Middle frontal gyrus (tissue), 1 donor: ENCODE measurements at regions not wholly inside any gene's neighbourhood (a gene's known extent, or its start where the extent isn't known, plus 50 kb on each side); places are given as distances from the start of the nearest gene placed in this dataset.

ENCODE experiments used
- DNase-seq: peaks from one replicate; pipeline ENCODE4 v3.0.0-alpha.2; 2015; ENCODE audit warnings: low spot score; ENCODE audit errors: extremely low spot score

- DNase-seq, result no peak
Observed at GRCh38 chr12:65653321-65653720, 171.0 kb upstream of the HMGA2 start.

DNA sequence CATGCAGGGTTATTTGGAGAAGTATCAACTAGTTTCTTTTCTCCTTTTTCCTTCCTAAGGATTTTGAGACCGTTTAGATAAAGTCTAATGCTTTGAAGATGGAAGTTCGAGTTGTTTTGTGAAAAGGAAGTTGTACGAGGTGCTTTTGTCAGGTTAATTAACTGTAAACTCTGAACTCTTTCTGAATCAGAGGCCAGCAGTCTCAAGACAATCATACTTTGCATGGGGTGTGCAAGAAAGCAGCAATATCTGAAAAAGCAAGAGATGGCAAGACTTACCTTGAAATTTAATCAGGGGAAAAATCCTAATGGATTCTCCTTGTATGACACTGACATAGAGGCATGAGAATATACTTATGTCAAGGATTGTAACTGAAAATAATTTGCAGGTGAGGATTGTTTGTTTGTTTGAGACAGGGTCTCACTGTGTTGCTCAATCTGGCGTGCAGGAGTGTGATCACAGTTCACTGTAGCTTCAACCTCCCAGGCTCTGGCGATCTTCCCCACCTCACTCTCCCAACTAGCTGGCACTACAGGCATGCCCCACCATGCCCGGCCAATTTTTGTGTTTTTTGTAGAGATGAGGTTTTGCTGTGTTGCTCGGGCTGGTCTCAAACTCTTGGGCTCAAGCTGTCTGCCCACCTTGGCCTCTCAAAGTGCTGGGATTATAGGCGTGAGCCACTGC lies 170.2 kb upstream of the HMGA2 start:
- DNase-seq, result no peak

DNA sequence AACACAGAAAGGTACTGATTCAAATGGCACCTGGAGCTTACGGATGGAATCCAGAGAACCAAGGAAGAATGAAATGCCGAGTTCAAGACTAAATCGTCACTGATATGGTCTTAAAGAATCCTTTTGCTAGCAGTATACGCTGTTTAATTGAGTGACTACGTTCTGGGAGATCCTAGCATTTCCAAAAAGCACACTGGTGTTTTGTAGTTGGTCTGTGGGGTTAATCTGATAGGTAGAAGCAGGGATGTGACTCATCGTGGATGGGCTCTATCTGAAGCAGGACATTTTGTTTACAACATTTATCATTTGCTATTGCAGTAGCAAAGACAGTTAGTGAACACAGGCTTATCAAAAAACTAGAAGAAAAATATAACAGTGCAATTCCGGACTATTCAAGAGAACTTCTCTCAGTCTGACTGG lies 169.2 kb upstream of the HMGA2 start:
- no peak for DNase-seq

GRCh38 chr12:65656156-65656882 lies 168.0 kb upstream of the HMGA2 start:
- DNase-seq, result no peak

DNA sequence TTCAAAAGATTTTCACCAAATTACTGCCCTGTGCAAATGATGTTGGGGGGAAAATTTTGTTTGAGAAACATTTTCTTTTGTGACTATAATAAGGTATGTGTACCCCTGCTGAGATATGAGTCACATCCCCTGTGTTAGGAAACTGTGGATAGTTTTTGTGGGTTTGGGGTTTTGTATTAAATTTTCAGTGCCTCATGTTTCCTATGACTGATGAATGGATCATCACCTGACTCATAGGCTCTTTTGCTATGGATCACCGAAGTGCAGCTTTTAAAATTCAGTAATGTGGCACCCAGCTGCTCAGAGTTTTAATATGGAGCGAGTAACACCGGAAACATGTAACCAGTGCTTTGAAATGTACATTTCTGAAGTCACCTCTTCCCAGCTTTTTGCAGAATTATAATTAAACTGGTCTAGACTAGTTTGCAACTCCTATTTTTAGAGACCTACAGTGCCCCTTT lies 167.4 kb upstream of the HMGA2 start:
- DNase-seq, result no peak

DNA sequence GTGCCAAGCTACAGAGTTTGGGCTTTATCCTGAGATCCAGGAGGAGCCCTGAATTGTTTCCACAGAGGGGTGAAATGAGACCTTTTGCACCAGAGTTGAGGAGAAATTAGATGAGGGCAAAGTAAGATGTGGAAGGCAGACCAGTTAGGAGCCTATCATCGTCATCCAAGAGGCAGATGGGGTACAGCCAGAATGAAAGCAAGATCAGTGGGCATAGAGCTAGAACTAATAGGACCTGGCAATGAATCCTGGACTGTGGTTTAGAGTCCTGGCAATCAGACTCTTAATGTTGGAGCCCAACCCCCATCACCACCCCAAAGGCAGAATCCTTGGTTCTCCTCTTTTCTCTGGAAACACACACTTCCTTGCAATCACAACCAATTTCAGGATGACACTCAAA lies 166.6 kb upstream of the HMGA2 start:
- no peak for DNase-seq

DNA sequence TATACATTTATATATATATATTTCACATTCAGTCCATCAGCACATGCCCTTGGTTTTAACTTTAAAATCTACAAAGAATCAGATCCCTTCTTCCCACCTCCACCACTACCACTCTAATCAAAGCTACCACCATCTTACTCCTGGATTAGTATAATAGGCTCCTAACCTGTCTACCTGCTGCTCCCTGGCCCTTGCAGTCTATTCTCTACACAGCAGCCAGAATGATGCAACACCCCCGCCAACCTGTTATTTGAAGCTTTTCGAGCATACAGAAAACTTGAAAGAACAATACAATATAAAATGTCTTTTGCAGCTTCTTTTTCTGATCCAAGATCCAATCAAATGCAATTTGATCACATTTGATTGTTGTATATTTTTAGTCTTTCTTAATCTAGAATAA lies 165.9 kb upstream of the HMGA2 start:
- DNase-seq, result no peak

DNA sequence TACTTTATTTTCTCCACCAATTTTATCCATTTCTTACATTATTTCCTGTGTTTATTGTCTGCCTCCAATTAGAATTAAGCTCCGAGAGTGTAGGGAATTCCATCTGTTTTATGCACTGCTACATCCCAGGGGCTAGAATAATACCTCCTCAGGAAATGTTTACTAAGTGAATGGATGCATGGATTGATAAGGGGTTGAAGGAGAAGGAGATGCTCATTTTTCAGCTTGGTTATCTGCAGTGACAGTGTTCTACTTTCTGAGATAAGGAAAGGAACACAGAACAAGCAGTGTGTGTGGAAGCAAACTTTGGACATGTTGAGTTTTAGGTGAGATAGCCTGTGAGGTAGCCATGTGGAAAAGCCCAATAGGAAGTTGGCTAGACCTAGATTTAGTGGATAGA lies 164.6 kb upstream of the HMGA2 start:
- no peak for DNase-seq

DNA sequence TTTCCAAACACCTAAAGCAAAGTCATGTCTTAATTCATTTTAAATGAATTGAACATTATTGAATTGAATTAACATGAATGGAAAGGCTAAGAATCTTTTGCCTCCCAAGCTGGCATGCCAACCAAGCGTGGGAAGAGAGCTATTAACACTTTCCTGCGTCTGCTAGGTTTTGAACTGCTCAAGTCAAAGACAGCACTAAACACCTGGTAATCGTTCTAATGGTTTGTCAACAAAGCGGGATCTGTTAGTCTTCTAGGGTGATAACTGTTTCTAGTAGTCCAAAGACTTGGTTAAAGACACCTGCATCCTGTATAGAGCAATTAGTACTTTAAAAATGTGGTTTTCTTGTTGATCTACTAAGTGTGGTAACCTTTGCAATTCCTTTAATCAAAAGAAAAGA lies 164.2 kb upstream of the HMGA2 start:
- DNase-seq, result no peak

DNA sequence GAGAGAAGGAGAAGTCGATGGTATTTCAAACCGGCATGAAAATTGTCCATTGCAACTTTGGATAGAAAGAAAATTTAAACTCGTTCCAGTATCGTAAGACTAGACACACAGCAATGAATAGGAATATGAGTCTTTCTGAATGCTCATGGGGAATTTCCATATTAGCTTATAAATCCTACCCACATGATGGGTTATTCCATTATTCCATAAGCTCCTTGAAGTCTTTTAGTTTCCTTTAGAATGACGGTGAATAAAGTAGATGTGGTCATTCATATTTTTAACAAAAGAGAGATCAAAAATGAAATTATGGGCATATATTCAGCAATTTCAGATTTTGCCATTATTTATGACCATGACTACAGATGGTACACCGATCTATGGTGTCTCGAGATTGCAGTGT lies 163.4 kb upstream of the HMGA2 start:
- DNase-seq, result no peak

GRCh38 chr12:65662590-65662989 lies 161.7 kb upstream of the HMGA2 start:
- no peak for DNase-seq

DNA sequence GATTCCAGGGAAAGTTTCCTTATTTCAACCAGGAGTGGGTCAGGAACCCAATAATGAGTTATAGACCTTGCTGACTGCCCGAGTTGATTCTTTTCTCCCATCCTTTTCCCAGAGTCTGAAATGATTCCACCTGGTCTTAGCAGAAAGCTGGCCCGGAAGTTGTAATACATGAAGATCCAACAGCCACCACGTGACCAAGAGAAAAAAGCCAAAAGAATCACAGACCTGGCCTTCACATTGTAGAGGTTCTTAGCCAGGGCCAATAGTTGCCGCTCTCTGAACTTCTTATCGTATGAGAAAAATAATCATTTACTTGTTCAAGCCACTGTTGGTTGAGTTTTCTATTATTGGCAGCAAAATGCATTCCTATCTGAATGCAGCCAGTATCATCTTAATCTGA lies 161.2 kb upstream of the HMGA2 start:
- no peak for DNase-seq

DNA sequence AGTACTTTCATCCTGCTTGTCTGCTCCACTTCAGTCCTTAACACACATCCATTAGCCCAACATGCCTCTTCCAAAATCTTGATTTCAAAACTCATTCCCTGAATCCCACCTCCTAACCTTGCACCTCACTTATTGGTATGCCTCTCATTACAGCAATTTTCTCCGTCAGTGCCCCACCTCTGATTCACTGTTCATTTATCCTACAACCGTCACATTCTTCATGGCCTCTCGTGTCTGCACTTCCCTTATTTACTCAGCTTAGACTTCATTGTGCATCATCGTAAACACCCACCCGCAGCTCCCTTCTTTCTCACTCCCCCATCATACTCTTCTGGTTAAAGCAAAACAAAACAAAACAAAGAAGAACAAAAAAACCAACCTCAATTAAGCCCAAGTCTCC lies 160.6 kb upstream of the HMGA2 start:
- no peak for DNase-seq

- no peak for DNase-seq
Observed at GRCh38 chr12:65664715-65665250, 159.5 kb upstream of the HMGA2 start.

DNA sequence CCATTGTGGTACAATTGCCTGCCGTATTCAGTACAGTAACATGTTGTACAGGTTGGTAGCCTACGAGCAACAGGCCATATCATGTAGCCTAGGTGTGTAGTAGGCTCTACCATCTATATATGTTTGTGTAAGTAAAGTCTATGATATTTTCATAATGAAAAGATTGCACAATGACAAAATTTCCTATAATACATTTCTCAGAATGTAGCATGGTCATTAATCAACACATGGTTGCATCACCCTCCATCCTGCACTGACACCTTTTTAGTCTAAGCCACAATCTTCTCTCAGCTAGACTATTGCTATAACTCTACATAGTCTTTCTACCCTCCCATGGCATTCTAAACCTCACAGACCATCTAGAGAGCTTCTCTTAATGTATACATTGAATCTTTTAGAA lies 158.5 kb upstream of the HMGA2 start:
- DNase-seq, result no peak

- DNase-seq, result no peak
Observed at GRCh38 chr12:65666876-65667275, 157.4 kb upstream of the HMGA2 start.

DNA sequence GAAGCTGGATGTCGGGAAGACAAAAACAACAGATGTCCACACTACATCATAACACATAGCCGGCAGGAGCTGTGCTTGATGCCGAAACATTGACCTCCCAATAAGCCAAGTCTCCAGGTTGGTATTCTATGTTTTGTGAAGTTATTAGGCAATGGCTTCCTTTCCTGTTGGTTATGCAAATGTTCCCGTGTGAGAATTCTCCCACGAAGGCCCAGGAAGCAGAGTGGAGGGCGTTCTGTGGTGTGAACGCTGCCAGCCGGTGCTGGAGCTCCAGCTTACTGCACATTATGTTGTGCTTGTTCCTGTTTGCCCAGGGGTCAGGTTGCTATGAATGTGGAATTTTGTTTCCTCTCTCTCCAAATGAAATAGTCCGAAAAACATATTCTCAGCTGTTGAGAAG lies 156.4 kb upstream of the HMGA2 start:
- DNase-seq, result no peak

- DNase-seq, result no peak
Observed at GRCh38 chr12:65668981-65669695, 155.1 kb upstream of the HMGA2 start.

- no peak for DNase-seq
Observed at GRCh38 chr12:65670775-65671174, 153.5 kb upstream of the HMGA2 start.

GRCh38 chr12:65672441-65672840 lies 151.8 kb upstream of the HMGA2 start:
- DNase-seq, result no peak

DNA sequence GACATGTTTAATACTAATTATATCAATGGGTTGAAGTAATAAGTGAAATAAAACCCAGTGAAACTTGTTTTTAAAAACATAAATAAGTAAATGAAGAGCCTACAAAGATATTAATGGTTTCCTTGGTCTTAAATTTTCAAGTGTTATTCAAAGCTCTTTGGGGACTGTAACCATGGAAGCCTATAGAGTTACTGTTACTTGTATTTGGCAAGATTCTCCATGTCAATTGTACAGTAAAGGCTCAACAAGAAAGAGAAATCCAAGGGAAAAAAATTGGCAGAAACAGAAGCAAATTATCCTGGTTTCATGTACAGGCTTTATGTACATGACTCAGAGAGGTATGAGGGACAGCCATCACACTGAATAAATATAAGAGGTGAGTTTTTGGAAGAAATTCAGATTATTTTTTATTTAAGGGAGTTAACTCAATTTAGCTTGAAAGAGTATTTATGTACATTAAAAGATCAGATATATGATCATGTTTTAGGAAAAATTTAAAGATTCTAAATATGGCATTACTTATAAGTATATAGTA lies 151.1 kb upstream of the HMGA2 start:
- DNase-seq, result no peak

GRCh38 chr12:65673732-65674131 lies 150.6 kb upstream of the HMGA2 start:
- DNase-seq, result no peak
